ENCODE measurements at regions not wholly inside any gene's neighbourhood (a gene's known extent, or its start where the extent isn't known, plus 50 kb on each side); places are given as distances from the start of the nearest gene placed in this dataset.
A peak's percentile ranks its signal among the peaks of the same experiment; 100 is the strongest.

- TF ChIP-seq PREB (CRISPR knock-in tag; IDR thresholded peaks at IDR 0.05) (no peak), TSC22D4 (tag; IDR thresholded peaks at IDR 0.05) (no peak), SIN3A (IDR thresholded peaks at IDR 0.05; ENCODE audit: borderline replicate concordance in 2 of 2, control insufficient read depth in 1 of 2, low read depth in 2 of 2, low read length in 2 of 2) (no peak), ZNF175 (CRISPR knock-in tag; IDR thresholded peaks at IDR 0.05; ENCODE audit: low read depth) (peak; percentile 96), RBM25 (IDR thresholded peaks at IDR 0.05; ENCODE audit: low read depth, low read length, severe bottlenecking) (no peak), SRSF3 (IDR thresholded peaks at IDR 0.05; ENCODE audit: insufficient read depth, low read length) (no peak), ZNF124 (CRISPR knock-in tag; IDR thresholded peaks at IDR 0.05) (no peak), FOXJ3 (CRISPR knock-in tag; IDR thresholded peaks at IDR 0.05) (no peak), ZNF318 (IDR thresholded peaks at IDR 0.05; ENCODE audit: borderline replicate concordance in 1 of 2, low read depth in 1 of 2) (no peak), RAD51 (IDR thresholded peaks at IDR 0.05; ENCODE audit: borderline replicate concordance, low read depth) (peak; percentile 61; the same call in 1 of the 2 replicates), NELFE (IDR thresholded peaks at IDR 0.05; ENCODE audit: insufficient read depth, insufficient read length) (no peak)
Measured at GRCh38 chr6:163776906-163777686, 362.6 kb downstream of the QKI start (continued).

Data from K562 (cell line).